WTC11 (cell line): ENCODE measurements at regions not wholly inside any gene's neighbourhood (a gene's known extent, or its start where the extent isn't known, plus 50 kb on each side); places are given as distances from the start of the nearest gene placed in this dataset.

ENCODE experiments used
- ATAC-seq: fragments of 200-7000 bp; cut with Tn5 transposase; 2 replicates; pipeline ENCODE4 v1.10.0; 2021; ENCODE audit warnings: mild to moderate bottlenecking, moderate library complexity
- CTCF ChIA-PET: fragments of 300-600 bp; sonication (Branson Sonifier 250); formaldehyde crosslinking; loops from one replicate; lab custom pipeline; 2021; ENCODE audit warnings: antibody characterized with exemption; lab: Charles Lee
- POLR2A ChIA-PET: fragments of 350-600 bp; sonication (Branson Sonifier 250); formaldehyde crosslinking; loops from one replicate; lab custom pipeline; 2021; ENCODE audit warnings: antibody characterized with exemption; lab: Charles Lee
- DNase-seq: peaks from one replicate; pipeline ENCODE4 v3.0.0; 2021; ENCODE audit warnings: low spot score
- H3K27ac Mint-ChIP-seq: 2 replicates; pipeline ENCODE4 v1.8.0; 2021; ENCODE audit warnings: mixed read lengths
- H3K27me3 Mint-ChIP-seq: 2 replicates; pipeline ENCODE4 v1.8.0; 2021; ENCODE audit warnings: low read depth, mild to moderate bottlenecking, moderate library complexity, mixed read lengths
- H3K36me3 Mint-ChIP-seq: 2 replicates; pipeline ENCODE4 v1.8.0; 2021; ENCODE audit warnings: mixed read lengths
- H3K4me1 Mint-ChIP-seq: 2 replicates; pipeline ENCODE4 v1.8.0; 2022; ENCODE audit warnings: mixed read lengths
- H3K4me3 Mint-ChIP-seq: 2 replicates; pipeline ENCODE4 v1.8.0; 2021; ENCODE audit warnings: mild to moderate bottlenecking, moderate library complexity, mixed read lengths
- H3K9me3 Mint-ChIP-seq: 2 replicates; pipeline ENCODE4 v1.8.0; 2021; ENCODE audit warnings: mixed read lengths
- ATF3 ChIP-seq: sonication (generic); formaldehyde crosslinking; conservative IDR thresholded peaks from 2 replicates; pipeline ENCODE4 v1.8.1; 2022; ENCODE audit warnings: mild to moderate bottlenecking, missing genetic modification reagents
- E2F1 ChIP-seq: sonication (generic); formaldehyde crosslinking; IDR thresholded peaks from 2 replicates; pipeline ENCODE4 v1.8.0; 2022; ENCODE audit warnings: mild to moderate bottlenecking, missing genetic modification reagents
- ELF4 ChIP-seq: sonication (generic); formaldehyde crosslinking; IDR thresholded peaks from 2 replicates; pipeline ENCODE4 v1.8.1; 2022; ENCODE audit warnings: low read depth, mild to moderate bottlenecking, moderate library complexity, missing genetic modification reagents
- ETV6 ChIP-seq: sonication (generic); formaldehyde crosslinking; IDR thresholded peaks from 2 replicates; pipeline ENCODE4 v1.8.1; 2022; ENCODE audit warnings: mild to moderate bottlenecking, missing genetic modification reagents
- GABPB1 ChIP-seq: sonication (generic); formaldehyde crosslinking; IDR thresholded peaks from 2 replicates; pipeline ENCODE4 v1.8.1; 2023; ENCODE audit warnings: mild to moderate bottlenecking, missing genetic modification reagents
- GRHL2 ChIP-seq: fragments of 250-450 bp; sonication (Bioruptor Pico); IDR thresholded peaks from 2 replicates; pipeline ENCODE4 v1.8.0; 2022; ENCODE audit warnings: mild to moderate bottlenecking, moderate library complexity; ENCODE audit not compliant: insufficient replicate concordance, severe bottlenecking
- HMGA2 ChIP-seq: fragments of 250-450 bp; sonication (Bioruptor Pico); IDR thresholded peaks from 2 replicates; pipeline ENCODE4 v1.4.0; 2021; ENCODE audit warnings: mild to moderate bottlenecking, moderate library complexity
- MAX ChIP-seq: sonication (generic); formaldehyde crosslinking; IDR thresholded peaks from 2 replicates; pipeline ENCODE4 v1.8.0; 2022; ENCODE audit warnings: mild to moderate bottlenecking, missing genetic modification reagents
- NFE2L1 ChIP-seq: sonication (generic); formaldehyde crosslinking; IDR thresholded peaks from 2 replicates; pipeline ENCODE4 v1.8.1; 2023; ENCODE audit warnings: missing genetic modification reagents
- NR2C2 ChIP-seq: sonication (generic); formaldehyde crosslinking; IDR thresholded peaks from 2 replicates; pipeline ENCODE4 v1.8.0; 2022; ENCODE audit warnings: mild to moderate bottlenecking, missing genetic modification reagents
- PREB ChIP-seq: sonication (generic); formaldehyde crosslinking; IDR thresholded peaks from 2 replicates; pipeline ENCODE4 v1.8.1; 2022; ENCODE audit warnings: mild to moderate bottlenecking, missing genetic modification reagents, moderate library complexity, borderline replicate concordance
- PRRX2 ChIP-seq: fragments of 250-450 bp; sonication (Bioruptor Pico); IDR thresholded peaks from 2 replicates; pipeline ENCODE4 v1.8.0; 2021; ENCODE audit warnings: mild to moderate bottlenecking
- STAT6 ChIP-seq: sonication (generic); formaldehyde crosslinking; conservative IDR thresholded peaks from 2 replicates; pipeline ENCODE4 v1.8.1; 2023; ENCODE audit warnings: mild to moderate bottlenecking, low read depth, missing genetic modification reagents, moderate library complexity
- TEAD4 ChIP-seq: sonication (generic); formaldehyde crosslinking; IDR thresholded peaks from 2 replicates; pipeline ENCODE4 v1.8.0; 2022; ENCODE audit warnings: mild to moderate bottlenecking, missing genetic modification reagents
- TP53 ChIP-seq: sonication (generic); formaldehyde crosslinking; IDR thresholded peaks from 2 replicates; pipeline ENCODE4 v1.8.1; 2023; ENCODE audit warnings: mild to moderate bottlenecking, missing genetic modification reagents
- USF1 ChIP-seq: sonication (generic); formaldehyde crosslinking; IDR thresholded peaks from 2 replicates; pipeline ENCODE4 v1.8.0; 2022; ENCODE audit warnings: mild to moderate bottlenecking, missing genetic modification reagents
- ZBTB21 ChIP-seq: sonication (generic); formaldehyde crosslinking; IDR thresholded peaks from 2 replicates; pipeline ENCODE4 v1.8.1; 2023; ENCODE audit warnings: mild to moderate bottlenecking, missing genetic modification reagents, borderline replicate concordance
- ZNF232 ChIP-seq: sonication (generic); formaldehyde crosslinking; IDR thresholded peaks from 2 replicates; pipeline ENCODE4 v1.8.0; 2022; ENCODE audit warnings: mild to moderate bottlenecking, missing genetic modification reagents
- ZNF396 ChIP-seq: fragments of 250-450 bp; sonication (Bioruptor Pico); IDR thresholded peaks from 2 replicates; pipeline ENCODE4 v1.8.0; 2021; ENCODE audit warnings: mild to moderate bottlenecking, moderate library complexity, borderline replicate concordance
- ZNF416 ChIP-seq: fragments of 250-450 bp; sonication (Bioruptor Pico); IDR thresholded peaks from 2 replicates; pipeline ENCODE4 v1.9.0; 2021; ENCODE audit warnings: mild to moderate bottlenecking, inconsistent platforms
- ZNF425 ChIP-seq: fragments of 250-450 bp; sonication (Bioruptor Pico); conservative IDR thresholded peaks from 2 replicates; pipeline ENCODE4 v1.9.0; 2021; ENCODE audit warnings: mild to moderate bottlenecking
- TF ChIP-seq, protein P1 (sequence below): sonication (generic); formaldehyde crosslinking; IDR thresholded peaks from 2 replicates; pipeline ENCODE4 v1.8.1; 2023; ENCODE audit warnings: mild to moderate bottlenecking, missing genetic modification reagents
- TF ChIP-seq, protein P2 (sequence below): sonication (generic); formaldehyde crosslinking; IDR thresholded peaks from 2 replicates; pipeline ENCODE4 v1.8.0; 2023; ENCODE audit warnings: missing genetic modification reagents

GRCh38 chr4:151853034-151853433 is 92.2 kb upstream of the GATB start (continued):
- TF ChIP-seq ZNF232 (CRISPR knock-in tag) = no peak
- TF ChIP-seq E2F1 (CRISPR knock-in tag) = no peak
- no peak for TF ChIP-seq PRRX2
- no peak for TF ChIP-seq GABPB1 (CRISPR knock-in tag)
- no peak for TF ChIP-seq GRHL2
- TF ChIP-seq USF1 = no peak

- no peaks in the 10 kb centered on the region; the same call in 1 of the 2 replicates for H3K27me3 Mint-ChIP-seq
- peaks cover 15% of the 10 kb centered on the region for H3K9me3 Mint-ChIP-seq
- peaks cover 12% of the 10 kb centered on the region for H3K4me1 Mint-ChIP-seq
- no peak overlapping the region for H3K27ac Mint-ChIP-seq
- CTCF ChIA-PET = no interaction called here
- POLR2A ChIA-PET = no interaction called here
- no peak overlapping the region for H3K4me3 Mint-ChIP-seq
- no peak for DNase-seq
- peaks cover 5% of the 10 kb centered on the region; the same call in 1 of the 2 replicates for H3K36me3 Mint-ChIP-seq
- TF ChIP-seq ZBTB21 (CRISPR knock-in tag) (no peak), TEAD4 (CRISPR knock-in tag) (no peak), ZNF425 (CRISPR knock-in tag) (no peak), MAX (CRISPR knock-in tag) (no peak), ZNF396 (no peak), PREB (CRISPR knock-in tag) (no peak), NR2C2 (CRISPR knock-in tag) (no peak), HMGA2 (CRISPR knock-in tag) (no peak), PRRX2 (no peak), ZNF416 (CRISPR knock-in tag) (no peak), ATF3 (no peak), ELF4 (CRISPR knock-in tag) (no peak), STAT6 (CRISPR knock-in tag) (no peak), NFE2L1 (CRISPR knock-in tag) (no peak), ZNF232 (CRISPR knock-in tag) (no peak), ETV6 (CRISPR knock-in tag) (no peak), TP53 (CRISPR knock-in tag) (no peak)
- TF ChIP-seq, protein P1, sequence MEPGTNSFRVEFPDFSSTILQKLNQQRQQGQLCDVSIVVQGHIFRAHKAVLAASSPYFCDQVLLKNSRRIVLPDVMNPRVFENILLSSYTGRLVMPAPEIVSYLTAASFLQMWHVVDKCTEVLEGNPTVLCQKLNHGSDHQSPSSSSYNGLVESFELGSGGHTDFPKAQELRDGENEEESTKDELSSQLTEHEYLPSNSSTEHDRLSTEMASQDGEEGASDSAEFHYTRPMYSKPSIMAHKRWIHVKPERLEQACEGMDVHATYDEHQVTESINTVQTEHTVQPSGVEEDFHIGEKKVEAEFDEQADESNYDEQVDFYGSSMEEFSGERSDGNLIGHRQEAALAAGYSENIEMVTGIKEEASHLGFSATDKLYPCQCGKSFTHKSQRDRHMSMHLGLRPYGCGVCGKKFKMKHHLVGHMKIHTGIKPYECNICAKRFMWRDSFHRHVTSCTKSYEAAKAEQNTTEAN (CRISPR knock-in tag) = no peak
- TF ChIP-seq, protein P2, sequence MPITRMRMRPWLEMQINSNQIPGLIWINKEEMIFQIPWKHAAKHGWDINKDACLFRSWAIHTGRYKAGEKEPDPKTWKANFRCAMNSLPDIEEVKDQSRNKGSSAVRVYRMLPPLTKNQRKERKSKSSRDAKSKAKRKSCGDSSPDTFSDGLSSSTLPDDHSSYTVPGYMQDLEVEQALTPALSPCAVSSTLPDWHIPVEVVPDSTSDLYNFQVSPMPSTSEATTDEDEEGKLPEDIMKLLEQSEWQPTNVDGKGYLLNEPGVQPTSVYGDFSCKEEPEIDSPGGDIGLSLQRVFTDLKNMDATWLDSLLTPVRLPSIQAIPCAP = no peak
- no peak for ATAC-seq
Measured at GRCh38 chr4:151852202-151852601, 91.4 kb upstream of the GATB start.
